Fibroblast of mammary gland (primary cell): ENCODE measurements at regions not wholly inside any gene's neighbourhood (a gene's known extent, or its start where the extent isn't known, plus 50 kb on each side); places are given as distances from the start of the nearest gene placed in this dataset.

ENCODE experiments used
- DNase-seq: peaks from one replicate; pipeline ENCODE4 v3.0.0-alpha.2; 2010; ENCODE audit warnings: low read depth
- H3K4me3 ChIP-seq: 2 replicates; pipeline ENCODE4 v1.5.1; 2011; ENCODE audit warnings: low read depth, mild to moderate bottlenecking, low read length, moderate library complexity; ENCODE audit not compliant: control insufficient read depth
- TF ChIP-seq, protein P1 (sequence below): conservative IDR thresholded peaks from 2 replicates; pipeline ENCODE4 v1.5.1; 2011; ENCODE audit warnings: low read depth, low read length, inconsistent platforms; ENCODE audit not compliant: control insufficient read depth, insufficient read depth

- TF ChIP-seq, protein P1, sequence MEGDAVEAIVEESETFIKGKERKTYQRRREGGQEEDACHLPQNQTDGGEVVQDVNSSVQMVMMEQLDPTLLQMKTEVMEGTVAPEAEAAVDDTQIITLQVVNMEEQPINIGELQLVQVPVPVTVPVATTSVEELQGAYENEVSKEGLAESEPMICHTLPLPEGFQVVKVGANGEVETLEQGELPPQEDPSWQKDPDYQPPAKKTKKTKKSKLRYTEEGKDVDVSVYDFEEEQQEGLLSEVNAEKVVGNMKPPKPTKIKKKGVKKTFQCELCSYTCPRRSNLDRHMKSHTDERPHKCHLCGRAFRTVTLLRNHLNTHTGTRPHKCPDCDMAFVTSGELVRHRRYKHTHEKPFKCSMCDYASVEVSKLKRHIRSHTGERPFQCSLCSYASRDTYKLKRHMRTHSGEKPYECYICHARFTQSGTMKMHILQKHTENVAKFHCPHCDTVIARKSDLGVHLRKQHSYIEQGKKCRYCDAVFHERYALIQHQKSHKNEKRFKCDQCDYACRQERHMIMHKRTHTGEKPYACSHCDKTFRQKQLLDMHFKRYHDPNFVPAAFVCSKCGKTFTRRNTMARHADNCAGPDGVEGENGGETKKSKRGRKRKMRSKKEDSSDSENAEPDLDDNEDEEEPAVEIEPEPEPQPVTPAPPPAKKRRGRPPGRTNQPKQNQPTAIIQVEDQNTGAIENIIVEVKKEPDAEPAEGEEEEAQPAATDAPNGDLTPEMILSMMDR: no peak
- DNase-seq: no peak
- no peak overlapping the region for H3K4me3 ChIP-seq
Measured at GRCh38 chr4:183588691-183589090, 70.3 kb downstream of the RWDD4 start.

DNA sequence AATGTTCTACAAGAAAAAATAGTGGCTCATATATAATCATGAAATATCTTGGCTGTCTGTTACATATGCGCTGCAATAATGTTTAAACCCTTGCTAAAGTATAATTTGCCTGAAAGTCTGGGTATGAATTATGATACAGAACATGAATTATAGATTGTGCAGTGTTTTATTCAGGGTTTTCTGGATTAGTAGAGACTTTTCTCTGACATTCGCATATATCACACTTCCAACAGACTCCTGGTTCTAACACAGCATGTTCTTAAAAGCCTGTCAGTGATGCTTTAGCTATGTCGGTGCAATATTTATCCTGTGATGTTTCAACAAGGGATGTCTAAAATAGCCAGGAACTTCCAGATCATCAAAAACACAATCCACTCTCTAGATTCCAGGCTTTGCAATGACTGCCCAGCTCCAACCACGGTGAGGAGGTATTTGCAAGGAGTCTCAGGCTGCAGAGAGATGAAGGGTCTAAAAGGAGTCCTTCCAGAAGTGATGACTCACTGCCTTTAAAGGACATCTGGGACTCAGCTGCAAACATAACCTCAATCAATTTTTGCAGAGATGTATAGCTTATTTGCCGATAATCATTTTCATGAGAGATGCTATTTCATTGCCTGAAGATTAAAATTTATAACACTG, 69.4 kb downstream of the RWDD4 start:
- TF ChIP-seq, protein P1: no peak
- no peak overlapping the region for H3K4me3 ChIP-seq
- DNase-seq: peak; percentile 55
